Stimulated activated CD4-positive, alpha-beta T cell treated with anti-CD3 and anti-CD28 coated beads, Interleukin-12 subunit alpha, Interleukin-12 subunit beta, amount 100 ng/mL, for 4 hours (primary cell): ENCODE measurements at regions not wholly inside any gene's neighbourhood (a gene's known extent, or its start where the extent isn't known, plus 50 kb on each side); places are given as distances from the start of the nearest gene placed in this dataset.

Experiments
- DNase-seq: peaks from one replicate; pipeline ENCODE4 v3.0.0-alpha.2; 2020

DNA sequence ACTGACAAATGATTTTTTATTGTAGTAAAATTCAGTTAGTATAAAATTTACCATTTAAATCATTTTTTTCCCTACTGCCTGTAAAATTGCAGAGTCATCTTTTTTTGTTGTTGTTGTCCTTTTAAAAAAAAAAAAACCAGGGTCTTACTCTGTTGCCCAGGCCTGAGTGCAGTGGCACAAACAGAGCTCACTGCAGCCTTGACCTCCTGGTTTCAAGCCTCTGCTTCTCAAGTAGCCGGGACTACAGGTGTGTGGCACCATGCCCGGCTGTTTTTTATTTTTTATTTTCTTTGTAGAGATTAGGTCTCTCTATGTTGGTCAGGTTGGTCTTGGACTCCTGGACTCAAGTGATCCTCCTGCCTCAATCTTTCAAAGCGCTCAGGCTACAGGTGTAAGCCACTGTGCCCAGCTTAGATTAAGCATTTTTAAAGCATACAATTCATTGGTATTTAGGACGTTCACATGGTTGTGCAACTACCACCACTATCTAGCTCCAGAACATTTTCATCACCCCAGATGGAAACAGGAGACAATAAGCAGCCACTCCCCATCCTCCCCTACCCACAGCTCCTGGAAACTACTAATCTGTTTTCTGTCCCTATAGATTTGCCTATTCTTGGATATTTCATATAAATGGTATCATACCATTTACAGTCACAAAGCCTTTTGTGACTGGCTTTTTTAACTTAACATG is 59.7 kb upstream of the PGRMC2 start:
- no peak for DNase-seq

DNA sequence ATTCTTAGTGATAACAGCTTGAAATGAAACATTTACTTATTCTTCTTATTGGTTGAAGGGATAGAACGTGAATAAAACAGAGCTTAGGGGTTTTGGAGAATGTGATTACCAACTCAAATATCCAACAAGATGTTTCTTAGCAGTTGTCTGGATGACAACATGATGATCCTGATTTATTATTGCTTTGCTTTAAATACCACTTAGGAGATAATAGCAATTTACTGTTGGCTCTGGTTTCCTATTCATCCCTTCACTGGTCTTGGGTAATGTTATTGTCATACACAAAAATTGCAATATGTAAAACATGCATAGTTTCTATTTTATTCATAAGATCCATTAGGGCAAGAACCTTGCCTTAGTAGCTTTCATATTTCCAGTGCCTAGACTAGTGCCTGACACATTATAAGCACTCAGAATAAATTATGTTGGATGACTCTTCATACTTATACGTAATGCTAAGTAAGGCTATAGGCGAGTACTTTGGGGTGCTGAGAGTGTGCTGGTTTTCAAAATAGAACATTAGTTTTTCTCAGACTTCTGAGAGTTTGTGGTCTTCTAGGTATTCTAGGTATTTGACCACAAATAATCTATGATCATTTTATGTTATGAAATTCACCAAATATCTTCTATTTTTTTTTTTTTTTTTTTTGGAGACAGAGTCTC is 58.6 kb upstream of the PGRMC2 start:
- DNase-seq = no peak

DNA sequence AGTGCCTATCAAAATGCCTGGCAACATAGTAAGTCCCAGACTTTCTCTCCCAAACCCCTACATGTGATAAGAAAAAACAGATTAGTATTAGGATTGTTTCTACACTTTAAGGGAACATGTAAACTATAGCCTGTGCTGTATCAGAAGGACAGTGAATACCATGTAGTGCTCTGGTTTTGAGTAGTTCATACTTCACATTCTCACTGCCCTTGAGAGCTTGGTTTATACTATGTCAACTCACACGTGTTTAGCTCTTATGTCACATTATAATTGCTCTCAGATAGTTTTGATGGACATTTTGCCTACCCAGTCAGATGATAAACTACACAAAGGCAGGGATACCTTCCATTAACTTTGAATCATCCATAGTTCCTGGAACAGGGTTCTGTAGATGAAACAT is 58.0 kb upstream of the PGRMC2 start:
- DNase-seq = no peak

- no peak for DNase-seq
Observed at GRCh38 chr4:128342762-128343161, 55.1 kb upstream of the PGRMC2 start.

DNA sequence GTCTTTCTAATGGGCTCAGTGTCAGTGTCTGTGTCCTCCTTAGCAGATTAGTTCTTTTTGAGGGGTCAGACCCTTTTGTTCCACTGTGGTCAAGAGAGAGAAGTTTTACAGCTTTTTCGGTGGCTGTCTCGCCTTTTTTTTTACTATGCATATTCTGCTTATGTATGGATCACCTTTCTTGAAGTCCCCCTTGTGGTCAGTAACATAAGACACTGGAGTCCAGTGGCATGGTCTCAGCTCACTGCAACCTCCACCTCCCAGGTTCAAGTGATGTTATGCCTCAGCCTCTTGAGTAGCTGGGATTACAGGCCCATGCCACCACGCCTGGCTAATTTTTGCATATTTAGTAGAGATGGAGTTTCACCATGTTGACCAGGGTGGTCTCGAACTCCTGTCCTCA is 54.0 kb upstream of the PGRMC2 start:
- no peak for DNase-seq

DNA sequence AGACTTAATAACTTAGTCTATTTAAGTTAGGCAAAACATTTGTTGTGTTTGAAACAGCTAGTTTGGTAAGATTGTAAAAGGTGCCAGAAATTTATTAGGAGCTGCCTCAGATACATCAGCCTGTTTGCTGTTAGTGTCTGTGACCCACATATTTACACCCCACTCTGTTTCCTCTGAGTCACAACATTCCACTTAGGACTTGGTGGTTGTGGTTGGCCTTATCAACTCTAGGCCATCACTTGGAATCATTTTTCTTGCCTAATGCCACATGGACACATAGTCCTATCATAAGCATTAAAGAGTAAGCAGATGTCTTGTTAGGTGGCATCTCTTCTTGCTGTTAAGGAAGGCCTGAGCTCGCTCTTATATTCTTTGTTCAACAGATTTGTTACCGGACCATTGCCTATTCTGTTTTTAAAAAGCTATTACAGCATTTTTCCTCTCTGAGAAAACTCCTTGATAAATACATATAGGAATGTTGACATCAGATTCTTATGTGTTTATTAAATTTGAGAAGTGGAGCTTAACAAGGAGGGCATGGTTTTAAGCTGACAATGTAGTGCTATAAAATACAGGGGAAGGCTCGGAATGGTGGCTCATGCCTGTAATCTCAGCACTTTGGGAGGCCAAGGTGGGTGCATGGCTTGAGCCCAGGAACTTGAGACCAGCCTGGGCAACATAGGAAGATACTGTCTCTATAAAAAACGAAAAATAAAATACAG is 51.2 kb upstream of the PGRMC2 start:
- DNase-seq = no peak

DNA sequence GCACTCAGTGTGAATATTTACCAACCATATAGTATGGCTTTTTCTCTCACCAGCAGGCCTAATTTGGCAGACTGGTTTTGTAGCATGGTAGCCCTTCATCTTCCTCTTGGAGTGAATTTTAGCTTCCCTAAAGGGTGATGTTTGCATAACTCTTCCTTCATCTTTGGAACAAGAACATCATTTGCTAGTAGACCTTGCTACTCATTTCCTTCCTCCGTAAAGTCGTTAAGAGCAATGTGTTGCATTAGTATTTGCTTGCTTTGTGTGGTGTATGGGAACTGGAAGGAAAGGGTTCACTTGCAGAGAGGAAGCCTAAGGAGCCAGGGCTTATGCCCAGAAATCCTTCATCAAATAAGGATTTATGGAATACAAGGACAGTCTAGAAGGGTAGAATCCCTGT is 50.2 kb upstream of the PGRMC2 start:
- no peak for DNase-seq
